Liver (tissue), 8 donors: ENCODE measurements at regions not wholly inside any gene's neighbourhood (a gene's known extent, or its start where the extent isn't known, plus 50 kb on each side); places are given as distances from the start of the nearest gene placed in this dataset.

Source experiments
- DNase-seq: peaks from one replicate; pipeline ENCODE4 v3.0.0-alpha.2; 2017; ENCODE audit warnings: low spot score
- H3K27ac ChIP-seq, 2 donors: one replicate each; pipeline ENCODE4 v1.7.0; 2013; ENCODE audit warnings: inconsistent platforms in 2 of 2, low read length in 2 of 2, control low read depth in 1 of 2, low read depth in 1 of 2, mild to moderate bottlenecking in 1 of 2
- H3K27me3 ChIP-seq, 4 donors: one replicate each; pipeline versions ENCODE4 v1.6.1 to v1.7.0; 2013; ENCODE audit warnings: low read length in 3 of 4, inconsistent platforms in 1 of 4, mild to moderate bottlenecking in 1 of 4, moderate library complexity in 1 of 4; ENCODE audit not compliant: control insufficient read depth in 4 of 4, insufficient read depth in 4 of 4
- H3K36me3 ChIP-seq, 4 donors: one replicate each; pipeline versions ENCODE4 v1.6.1 to v1.7.0; 2013; ENCODE audit warnings: low read length in 3 of 4, mild to moderate bottlenecking in 3 of 4, low read depth in 1 of 4, moderate library complexity in 1 of 4; ENCODE audit not compliant: control insufficient read depth in 4 of 4, insufficient read depth in 3 of 4
- H3K4me1 ChIP-seq, 4 donors: one replicate each; pipeline versions ENCODE4 v1.6.1 to v1.7.0; 2013; ENCODE audit warnings: low read length in 3 of 4, mild to moderate bottlenecking in 3 of 4, moderate library complexity in 1 of 4; ENCODE audit not compliant: control insufficient read depth in 4 of 4, insufficient read depth in 4 of 4
- H3K4me3 ChIP-seq, 3 donors: one replicate each; pipeline versions ENCODE4 v1.6.1 to v1.7.0; 2013; ENCODE audit warnings: low read length in 3 of 3, control low read depth in 1 of 3, low read depth in 1 of 3, mild to moderate bottlenecking in 1 of 3
- H3K9ac ChIP-seq, 2 donors: one replicate each; pipeline ENCODE4 v1.7.0; 2013; ENCODE audit warnings: low read length in 2 of 2, mild to moderate bottlenecking in 2 of 2, moderate library complexity in 2 of 2, control low read depth in 1 of 2, low read depth in 1 of 2
- H3K9me3 ChIP-seq, 4 donors: one replicate each; pipeline versions ENCODE4 v1.6.1 to v1.7.0; 2013; ENCODE audit warnings: low read length in 3 of 4; ENCODE audit not compliant: control insufficient read depth in 4 of 4
- EGR1 ChIP-seq, 2 donors: IDR thresholded peaks; 2 replicates each; pipeline ENCODE4 v1.6.1; 2016 to 2018; ENCODE audit warnings: antibody characterized with exemption in 2 of 2, low read depth in 2 of 2
- HNF4A ChIP-seq, 2 donors: conservative IDR thresholded peaks; 2 replicates each; pipeline ENCODE4 v1.6.1; 2016; ENCODE audit warnings: antibody characterized with exemption in 2 of 2, mild to moderate bottlenecking in 2 of 2
- NR2F2 ChIP-seq: IDR thresholded peaks from 2 replicates; pipeline ENCODE4 v1.6.1; 2016; ENCODE audit warnings: antibody characterized with exemption
- RAD21 ChIP-seq, 2 donors: IDR thresholded peaks; 2 replicates each; pipeline ENCODE4 v1.6.1; 2016; ENCODE audit warnings: antibody characterized with exemption in 2 of 2, mild to moderate bottlenecking in 2 of 2
- SP1 ChIP-seq: IDR thresholded peaks from 2 replicates; pipeline ENCODE4 v1.6.1; 2018; ENCODE audit warnings: antibody characterized with exemption, mild to moderate bottlenecking
- WGBS: extraction: QIAGEN DNeasy Blood & Tissue Kit; methylation state at CpG from one replicate; pipeline ENCODE4 v1.1.7; 2013; 5-methylcytosine and 5-hydroxymethylcytosine counted together
- TF ChIP-seq, protein P1 (sequence below): IDR thresholded peaks from 2 replicates; pipeline ENCODE4 v1.6.1; 2016; ENCODE audit warnings: antibody characterized with exemption
- TF ChIP-seq, protein P2 (sequence below): fragments of 150-350 bp; IDR thresholded peaks from 2 replicates; pipeline ENCODE4 v1.5.1; 2017; ENCODE audit warnings: improper control_type of control experiment, low read depth, low read length; ENCODE audit not compliant: missing input control
- TF ChIP-seq, protein P3 (sequence below): IDR thresholded peaks from 2 replicates; pipeline ENCODE4 v1.6.1; 2016; ENCODE audit warnings: antibody characterized with exemption, mild to moderate bottlenecking
- donor health status: healthy.
- donor health status: healthy.
- donor health status: healthy.
- donor health status: healthy.
- donor health status: healthy.

DNA sequence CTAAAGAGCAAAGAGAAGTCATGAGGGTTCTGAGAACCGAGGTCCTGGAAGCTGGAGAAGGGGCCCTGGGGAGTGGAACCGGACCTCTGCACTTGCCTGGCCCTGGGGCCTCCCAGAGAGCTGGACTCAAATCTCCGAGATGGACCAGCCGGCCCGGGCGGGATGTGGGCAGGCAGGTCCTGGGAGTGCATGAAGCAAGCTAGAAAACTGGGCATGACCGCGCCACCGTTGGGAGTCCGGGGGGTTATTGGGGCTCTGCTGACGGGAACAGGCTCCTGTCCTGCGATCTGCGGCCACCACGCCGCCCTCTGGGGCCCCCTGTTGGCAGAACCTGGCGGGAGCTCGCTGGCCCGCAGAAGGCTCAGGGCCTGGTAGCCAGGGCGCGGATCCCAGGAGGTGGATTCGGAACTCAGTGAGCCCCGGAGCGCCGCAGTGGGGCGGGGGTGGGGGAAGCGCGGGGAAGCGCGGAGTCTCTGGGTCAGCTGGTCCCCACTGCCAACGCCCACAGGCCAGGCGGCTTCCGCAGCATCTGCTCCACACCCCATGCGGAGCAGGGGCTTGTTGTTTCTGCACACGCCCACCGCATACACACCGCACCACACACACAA lies 150.6 kb downstream of the ERCC6L2 start:
- H3K4me3 ChIP-seq = no peak overlapping the region
- TF ChIP-seq, protein P1, sequence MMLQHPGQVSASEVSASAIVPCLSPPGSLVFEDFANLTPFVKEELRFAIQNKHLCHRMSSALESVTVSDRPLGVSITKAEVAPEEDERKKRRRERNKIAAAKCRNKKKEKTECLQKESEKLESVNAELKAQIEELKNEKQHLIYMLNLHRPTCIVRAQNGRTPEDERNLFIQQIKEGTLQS = no peak
- no peak for TF ChIP-seq HNF4A (conservative IDR thresholded peaks at IDR 0.05)
- TF ChIP-seq SP1 = no peak
- peak in 1 of 2 donors; percentile 66 for TF ChIP-seq RAD21 (IDR thresholded peaks at IDR 0.05)
- WGBS = 80% methylated on average over 36 of the region's 36 CpGs
- H3K9me3 ChIP-seq = no peaks in the 10 kb centered on the region
- peaks cover 0 to 5% (median 1%) of the 10 kb centered on the region in 4 donors for H3K27me3 ChIP-seq
- H3K27ac ChIP-seq = no peak overlapping the region
- DNase-seq = peak; percentile 61
- peaks cover 14 to 26% (median 17%) of the 10 kb centered on the region in 4 donors for H3K4me1 ChIP-seq
- H3K9ac ChIP-seq = no peak overlapping the region
- H3K36me3 ChIP-seq = no peaks in the 10 kb centered on the region

DNA sequence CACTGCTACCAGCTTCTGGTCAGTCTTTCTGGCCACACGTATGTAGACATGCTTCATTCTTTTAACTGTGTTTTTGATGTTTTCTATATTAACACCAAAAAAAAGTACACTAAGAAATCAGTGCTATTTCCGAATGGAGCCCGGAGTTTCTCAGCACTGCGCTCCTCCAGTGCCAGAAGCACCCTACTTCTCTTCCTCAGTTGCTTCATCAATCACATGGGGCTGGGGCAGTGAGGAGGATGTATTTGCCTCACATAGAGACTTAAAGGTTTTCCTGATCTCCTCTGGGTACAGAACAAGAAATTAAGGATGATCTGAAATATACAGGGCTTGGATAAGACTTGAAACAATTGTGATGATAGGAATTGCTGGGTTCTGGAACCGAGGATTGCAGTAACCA lies 148.0 kb downstream of the ERCC6L2 start:
- peaks cover 0 to 5% (median 1%) of the 10 kb centered on the region in 4 donors for H3K27me3 ChIP-seq

More for the DNA sequence above, 148.0 kb downstream of the ERCC6L2 start:
- Histone ChIP-seq H3K27ac (no peak overlapping the region), H3K36me3 (no peaks in the 10 kb centered on the region), H3K9me3 (no peaks in the 10 kb centered on the region), H3K4me1 (peaks cover 12 to 29% (median 15%) of the 10 kb centered on the region in 4 donors), H3K4me3 (no peak overlapping the region), H3K9ac (no peak overlapping the region)
- TF ChIP-seq, protein P2, sequence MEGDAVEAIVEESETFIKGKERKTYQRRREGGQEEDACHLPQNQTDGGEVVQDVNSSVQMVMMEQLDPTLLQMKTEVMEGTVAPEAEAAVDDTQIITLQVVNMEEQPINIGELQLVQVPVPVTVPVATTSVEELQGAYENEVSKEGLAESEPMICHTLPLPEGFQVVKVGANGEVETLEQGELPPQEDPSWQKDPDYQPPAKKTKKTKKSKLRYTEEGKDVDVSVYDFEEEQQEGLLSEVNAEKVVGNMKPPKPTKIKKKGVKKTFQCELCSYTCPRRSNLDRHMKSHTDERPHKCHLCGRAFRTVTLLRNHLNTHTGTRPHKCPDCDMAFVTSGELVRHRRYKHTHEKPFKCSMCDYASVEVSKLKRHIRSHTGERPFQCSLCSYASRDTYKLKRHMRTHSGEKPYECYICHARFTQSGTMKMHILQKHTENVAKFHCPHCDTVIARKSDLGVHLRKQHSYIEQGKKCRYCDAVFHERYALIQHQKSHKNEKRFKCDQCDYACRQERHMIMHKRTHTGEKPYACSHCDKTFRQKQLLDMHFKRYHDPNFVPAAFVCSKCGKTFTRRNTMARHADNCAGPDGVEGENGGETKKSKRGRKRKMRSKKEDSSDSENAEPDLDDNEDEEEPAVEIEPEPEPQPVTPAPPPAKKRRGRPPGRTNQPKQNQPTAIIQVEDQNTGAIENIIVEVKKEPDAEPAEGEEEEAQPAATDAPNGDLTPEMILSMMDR = no peak
- TF ChIP-seq NR2F2 (no peak), HNF4A (conservative IDR thresholded peaks at IDR 0.05) (no peak), EGR1 (IDR thresholded peaks at IDR 0.05; ENCODE audit: low read depth in 2 of 2) (no peak), SP1 (no peak)
- TF ChIP-seq, protein P3, sequence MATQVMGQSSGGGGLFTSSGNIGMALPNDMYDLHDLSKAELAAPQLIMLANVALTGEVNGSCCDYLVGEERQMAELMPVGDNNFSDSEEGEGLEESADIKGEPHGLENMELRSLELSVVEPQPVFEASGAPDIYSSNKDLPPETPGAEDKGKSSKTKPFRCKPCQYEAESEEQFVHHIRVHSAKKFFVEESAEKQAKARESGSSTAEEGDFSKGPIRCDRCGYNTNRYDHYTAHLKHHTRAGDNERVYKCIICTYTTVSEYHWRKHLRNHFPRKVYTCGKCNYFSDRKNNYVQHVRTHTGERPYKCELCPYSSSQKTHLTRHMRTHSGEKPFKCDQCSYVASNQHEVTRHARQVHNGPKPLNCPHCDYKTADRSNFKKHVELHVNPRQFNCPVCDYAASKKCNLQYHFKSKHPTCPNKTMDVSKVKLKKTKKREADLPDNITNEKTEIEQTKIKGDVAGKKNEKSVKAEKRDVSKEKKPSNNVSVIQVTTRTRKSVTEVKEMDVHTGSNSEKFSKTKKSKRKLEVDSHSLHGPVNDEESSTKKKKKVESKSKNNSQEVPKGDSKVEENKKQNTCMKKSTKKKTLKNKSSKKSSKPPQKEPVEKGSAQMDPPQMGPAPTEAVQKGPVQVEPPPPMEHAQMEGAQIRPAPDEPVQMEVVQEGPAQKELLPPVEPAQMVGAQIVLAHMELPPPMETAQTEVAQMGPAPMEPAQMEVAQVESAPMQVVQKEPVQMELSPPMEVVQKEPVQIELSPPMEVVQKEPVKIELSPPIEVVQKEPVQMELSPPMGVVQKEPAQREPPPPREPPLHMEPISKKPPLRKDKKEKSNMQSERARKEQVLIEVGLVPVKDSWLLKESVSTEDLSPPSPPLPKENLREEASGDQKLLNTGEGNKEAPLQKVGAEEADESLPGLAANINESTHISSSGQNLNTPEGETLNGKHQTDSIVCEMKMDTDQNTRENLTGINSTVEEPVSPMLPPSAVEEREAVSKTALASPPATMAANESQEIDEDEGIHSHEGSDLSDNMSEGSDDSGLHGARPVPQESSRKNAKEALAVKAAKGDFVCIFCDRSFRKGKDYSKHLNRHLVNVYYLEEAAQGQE = no peak
- WGBS = 94% methylated on average over 5 of the region's 5 CpGs
- DNase-seq = no peak
